Left cardiac atrium (tissue), 4 donors: ENCODE measurements at regions not wholly inside any gene's neighbourhood (a gene's known extent, or its start where the extent isn't known, plus 50 kb on each side); places are given as distances from the start of the nearest gene placed in this dataset.

Experiments
- ATAC-seq, 2 donors: fragments of 200-7000 bp; cut with Tn5 transposase; one replicate each; pipeline ENCODE4 v1.9.1; 2020; ENCODE audit warnings: mild to moderate bottlenecking in 2 of 2, moderate library complexity in 2 of 2
- DNase-seq: peaks from one replicate; pipeline ENCODE4 v3.0.0-alpha.2; 2020
- intact Hi-C, 2 donors: fragments of 100-400 bp; cut with DNase I; formaldehyde crosslinking; loops; one replicate each; pipeline versions ENCODE4 v1.14.1 to v1.15.1; 2022 to 2023
- donor health status: DM: no; HTN: yes; CAD: no.
- donor health status: DM: no; HTN: yes; CAD: no; lungs with severe emphysema.
- donor health status: DM: yes; HTN: yes; CAD: no.
- donor health status: Dilated cardiomyopathy.

- intact Hi-C loops, result no loop called here
- DNase-seq (no peak), ATAC-seq (no peak)
These were observed 508.5 kb downstream of the RPS24 start for GRCh38 chr10:78542141-78542489.

GRCh38 chr10:78542521-78542920 lies 508.9 kb downstream of the RPS24 start:
- DNase-seq (no peak), ATAC-seq (no peak)
- intact Hi-C loops, result no loop called here

- no peak for DNase-seq
- intact Hi-C loops, result no loop called here
- peak in 1 of 2 donors; percentile 16 for ATAC-seq
These were observed 509.5 kb downstream of the RPS24 start for GRCh38 chr10:78543031-78543748.

- intact Hi-C loops, result no loop called here
- DNase-seq, result peak; percentile 85
- ATAC-seq, result peak; percentile 89 to 94
These were observed 510.2 kb downstream of the RPS24 start for GRCh38 chr10:78543749-78544362.

- ATAC-seq, result peak in 1 of 2 donors; percentile 14
- intact Hi-C loops, result no loop called here
- no peak for DNase-seq
These were observed 510.9 kb downstream of the RPS24 start for GRCh38 chr10:78544423-78545090.

- DNase-seq (no peak), ATAC-seq (no peak)
- intact Hi-C loops, result no loop called here
These were observed 512.1 kb downstream of the RPS24 start for GRCh38 chr10:78545756-78546155.

- no peak for DNase-seq
- intact Hi-C loops, result no loop called here
- ATAC-seq, result no peak
These were observed 513.7 kb downstream of the RPS24 start for GRCh38 chr10:78547397-78547796.

GRCh38 chr10:78547905-78548304 lies 514.2 kb downstream of the RPS24 start:
- DNase-seq (no peak), ATAC-seq (no peak)
- intact Hi-C loops, result no loop called here

- intact Hi-C loops, result no loop called here
- DNase-seq, result no peak
- ATAC-seq, result no peak
These were observed 514.7 kb downstream of the RPS24 start for GRCh38 chr10:78548369-78548768.

GRCh38 chr10:78549140-78549935 lies 515.7 kb downstream of the RPS24 start:
- intact Hi-C loops, result no loop called here
- ATAC-seq, result no peak
- DNase-seq, result no peak

GRCh38 chr10:78550090-78550489 lies 516.4 kb downstream of the RPS24 start:
- intact Hi-C loops, result no loop called here
- ATAC-seq, result no peak
- no peak for DNase-seq

- no peak for ATAC-seq
- no peak for DNase-seq
- intact Hi-C loops, result no loop called here
These were observed 517.1 kb downstream of the RPS24 start for GRCh38 chr10:78550716-78551115.

- no peak for DNase-seq
- ATAC-seq, result no peak
- intact Hi-C loops, result no loop called here
These were observed 517.4 kb upstream of the ZMIZ1 start for GRCh38 chr10:78551184-78552005.

GRCh38 chr10:78552261-78552811 lies 516.4 kb upstream of the ZMIZ1 start:
- DNase-seq (peak; percentile 63), ATAC-seq (peak; percentile 87 to 93)
- intact Hi-C loops, result no loop called here

- ATAC-seq (no peak), DNase-seq (no peak)
- intact Hi-C loops, result no loop called here
These were observed 515.0 kb upstream of the ZMIZ1 start for GRCh38 chr10:78553792-78554191.

- DNase-seq, result no peak
- ATAC-seq, result no peak
- intact Hi-C loops, result no loop called here
These were observed 513.6 kb upstream of the ZMIZ1 start for GRCh38 chr10:78555128-78555527.

GRCh38 chr10:78556705-78557432 lies 511.9 kb upstream of the ZMIZ1 start:
- intact Hi-C loops, result no loop called here
- ATAC-seq (no peak), DNase-seq (no peak)

- DNase-seq (no peak), ATAC-seq (no peak)
- intact Hi-C loops, result no loop called here
These were observed 511.3 kb upstream of the ZMIZ1 start for GRCh38 chr10:78557433-78557925.
